Neuronal stem cell (in vitro differentiated cells): ENCODE measurements at regions not wholly inside any gene's neighbourhood (a gene's known extent, or its start where the extent isn't known, plus 50 kb on each side); places are given as distances from the start of the nearest gene placed in this dataset.
"Not testable (repeated sequence)": the region's sequence is repeated elsewhere in the genome, so short reads cannot be mapped to it uniquely, and the experiment has no call there.

Experiments used
- DNase-seq: peaks from one replicate; pipeline ENCODE4 v3.0.0-alpha.2; 2013; ENCODE audit warnings: low spot score
- H2AFZ ChIP-seq: one replicate; pipeline ENCODE4 v1.6.1; 2013; ENCODE audit warnings: mild to moderate bottlenecking, low read length, inconsistent platforms
- H2AK5ac ChIP-seq: 2 replicates; pipeline ENCODE4 v1.6.1; 2013; ENCODE audit warnings: low read depth, mild to moderate bottlenecking, inconsistent platforms, low read length, moderate library complexity, mixed read lengths
- H2BK120ac ChIP-seq: 2 replicates; pipeline ENCODE4 v1.6.1; 2013; ENCODE audit warnings: low read depth, mild to moderate bottlenecking, inconsistent platforms, low read length, moderate library complexity, mixed read lengths
- H2BK12ac ChIP-seq: one replicate; pipeline ENCODE4 v1.6.1; 2013; ENCODE audit warnings: low read length, inconsistent platforms
- H2BK15ac ChIP-seq: 2 replicates; pipeline ENCODE4 v1.6.1; 2013; ENCODE audit warnings: mild to moderate bottlenecking, low read length, inconsistent platforms, mixed read lengths
- H2BK5ac ChIP-seq: one replicate; pipeline ENCODE4 v1.6.1; 2013; ENCODE audit warnings: inconsistent platforms, mild to moderate bottlenecking, low read length, moderate library complexity
- H3K14ac ChIP-seq: one replicate; pipeline ENCODE4 v1.6.1; 2013; ENCODE audit warnings: low read length, inconsistent platforms
- H3K18ac ChIP-seq: 2 replicates; pipeline ENCODE4 v1.6.1; 2013; ENCODE audit warnings: low read length, inconsistent platforms
- H3K23ac ChIP-seq: 2 replicates; pipeline ENCODE4 v1.6.1; 2013; ENCODE audit warnings: low read depth, mild to moderate bottlenecking, mixed read lengths, low read length, inconsistent platforms; ENCODE audit not compliant: poor library complexity
- H3K27ac ChIP-seq: replicated peaks from 3 replicates; pipeline ENCODE4 v1.5.1; 2013; ENCODE audit warnings: low read length, inconsistent platforms
- H3K27me3 ChIP-seq, 3 experiments: 2 replicates each; pipeline ENCODE4 v1.6.1; 2013; ENCODE audit warnings: low read length in 3 of 3, mild to moderate bottlenecking in 2 of 3, inconsistent platforms in 1 of 3, low read depth in 1 of 3, mixed read lengths in 1 of 3, moderate library complexity in 1 of 3; ENCODE audit not compliant: control insufficient read depth in 3 of 3, insufficient read depth in 3 of 3
- H3K36me3 ChIP-seq, 2 donors: replicated peaks in 1 of 2; 2 replicates each; pipeline ENCODE4 v1.6.1; 2013; ENCODE audit warnings: low read length in 2 of 2; ENCODE audit not compliant: control insufficient read depth in 2 of 2, insufficient read depth in 2 of 2
- H3K4ac ChIP-seq: 2 replicates; pipeline ENCODE4 v1.6.1; 2013; ENCODE audit warnings: inconsistent platforms, mild to moderate bottlenecking, low read length, moderate library complexity
- H3K4me1 ChIP-seq, 2 donors: 1 replicate in 1 of 2; 2 replicates in 1 of 2; pipeline ENCODE4 v1.6.1; 2013; ENCODE audit warnings: low read length in 2 of 2, low read depth in 1 of 2; ENCODE audit not compliant: control insufficient read depth in 2 of 2, insufficient read depth in 1 of 2
- H3K4me2 ChIP-seq: one replicate; pipeline ENCODE4 v1.6.1; 2013; ENCODE audit warnings: mild to moderate bottlenecking, low read length, inconsistent platforms; ENCODE audit not compliant: insufficient read depth, poor library complexity, severe bottlenecking
- H3K4me3 ChIP-seq, 2 donors: 2 replicates each; pipeline ENCODE4 v1.5.1; 2013; ENCODE audit warnings: low read length in 2 of 2, mild to moderate bottlenecking in 2 of 2, inconsistent platforms in 1 of 2, moderate library complexity in 1 of 2
- H3K79me1 ChIP-seq: one replicate; pipeline ENCODE4 v1.6.1; 2013; ENCODE audit warnings: low read depth, mild to moderate bottlenecking, inconsistent platforms, low read length, moderate library complexity
- H3K9ac ChIP-seq: one replicate; pipeline ENCODE4 v1.6.1; 2013; ENCODE audit warnings: mild to moderate bottlenecking, low read depth, low read length, inconsistent platforms; ENCODE audit not compliant: poor library complexity
- H3K9me3 ChIP-seq, 2 donors: replicated peaks in 1 of 2; 2 replicates each; pipeline versions ENCODE3 to v1.6.1; 2013; ENCODE audit warnings: low read length in 2 of 2, mild to moderate bottlenecking in 2 of 2, inconsistent platforms in 1 of 2, low read depth in 1 of 2, mixed read lengths in 1 of 2, moderate library complexity in 1 of 2; ENCODE audit not compliant: control insufficient read depth in 2 of 2, insufficient read depth in 1 of 2
- H4K8ac ChIP-seq: one replicate; pipeline ENCODE4 v1.6.1; 2013; ENCODE audit warnings: low read depth, mild to moderate bottlenecking, inconsistent platforms, low read length, moderate library complexity
- H4K91ac ChIP-seq: one replicate; pipeline ENCODE4 v1.6.1; 2013; ENCODE audit warnings: low read length, low read depth, mild to moderate bottlenecking, inconsistent platforms; ENCODE audit not compliant: poor library complexity
- WGBS, 2 donors: extraction: QIAGEN DNeasy Blood & Tissue Kit; methylation state at CpG; one replicate each; pipeline ENCODE4 v1.1.7; 2013; ENCODE audit warnings: missing lambda C conversion rate in 2 of 2, mixed read lengths in 1 of 2; ENCODE audit not compliant: insufficient read length in 2 of 2, insufficient replicate concordance in 1 of 2; ENCODE audit errors: extremely low coverage in 2 of 2; 5-methylcytosine and 5-hydroxymethylcytosine counted together

GRCh38 chr13:97542102-97542685 is 108.2 kb downstream of the RAP2A start:
- H3K4me1 ChIP-seq: peaks cover 0 to 8% of the 10 kb centered on the region in 2 donors
- H4K8ac ChIP-seq: no peak overlapping the region
- no peak for DNase-seq
- no peaks in the 10 kb centered on the region for H3K27me3 ChIP-seq
- H3K4ac ChIP-seq: no peak overlapping the region
- H3K4me3 ChIP-seq: no peak overlapping the region
- no peak overlapping the region for H2BK5ac ChIP-seq
- no peak overlapping the region for H2BK15ac ChIP-seq
- WGBS, 2 donors: no CpG with 5 or more reads among the region's 4 CpGs
- no peak overlapping the region for H2BK12ac ChIP-seq
- H2AK5ac ChIP-seq: no peak overlapping the region
- H3K36me3 ChIP-seq: no peaks in the 10 kb centered on the region
- H3K14ac ChIP-seq: no peak overlapping the region
- H3K23ac ChIP-seq: no peak overlapping the region
- H3K4me2 ChIP-seq: no peak overlapping the region
- no peaks in the 10 kb centered on the region for H3K9me3 ChIP-seq
- no peak overlapping the region for H2AFZ ChIP-seq
- no peak overlapping the region for H3K18ac ChIP-seq
- H2BK120ac ChIP-seq: no peak overlapping the region
- no peaks in the 10 kb centered on the region for H3K79me1 ChIP-seq
- no peak overlapping the region for H3K9ac ChIP-seq
- no peak overlapping the region for H3K27ac ChIP-seq
- no peak overlapping the region for H4K91ac ChIP-seq

GRCh38 chr13:97544031-97544765 is 110.2 kb downstream of the RAP2A start:
- Histone ChIP-seq H3K18ac (no peak overlapping the region), H3K4ac (no peak overlapping the region), H3K27ac (no peak overlapping the region), H3K36me3 (no peaks in the 10 kb centered on the region), H4K8ac (no peak overlapping the region), H3K9ac (no peak overlapping the region), H2BK5ac (no peak overlapping the region), H3K9me3 (no peaks in the 10 kb centered on the region), H2BK15ac (no peak overlapping the region), H2BK12ac (no peak overlapping the region), H3K4me3 (no peak overlapping the region), H3K4me1 (peaks cover 0 to 14% of the 10 kb centered on the region in 2 donors), H2BK120ac (no peak overlapping the region), H3K79me1 (no peaks in the 10 kb centered on the region), H2AFZ (no peak overlapping the region), H2AK5ac (no peak overlapping the region), H3K14ac (no peak overlapping the region), H3K27me3 (no peaks in the 10 kb centered on the region), H3K23ac (no peak overlapping the region), H4K91ac (no peak overlapping the region), H3K4me2 (no peak overlapping the region)
- no CpG with 5 or more reads among the region's 3 CpGs for WGBS, 2 donors
- DNase-seq: no peak

DNA sequence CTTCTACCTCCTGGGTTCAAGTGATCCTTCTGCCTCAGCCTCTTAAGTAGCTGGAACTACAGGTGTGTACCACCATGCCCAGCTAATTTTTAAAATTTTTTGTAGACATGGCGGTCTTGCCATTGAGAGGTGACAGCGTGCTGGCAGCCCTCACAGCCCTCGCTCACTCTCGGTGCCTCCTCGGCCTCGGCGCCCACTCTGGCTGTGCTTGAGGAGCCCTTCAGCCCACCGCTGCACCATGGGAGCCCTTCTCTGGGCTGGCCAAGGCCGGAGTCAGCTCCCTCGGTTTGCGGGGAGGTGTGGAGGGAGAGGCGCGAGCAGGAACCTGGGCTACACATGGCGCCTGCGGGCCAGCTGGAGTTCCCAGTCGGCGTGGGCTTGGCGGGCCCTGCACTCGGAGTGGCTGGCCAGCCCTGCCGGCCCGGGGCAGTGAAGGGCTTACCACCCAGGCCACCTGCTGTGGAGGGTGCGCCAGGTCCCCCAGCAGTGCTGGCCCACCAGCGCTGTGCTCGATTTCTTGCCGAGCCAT is 111.1 kb downstream of the RAP2A start:
- not testable (repeated sequence) for H2AK5ac ChIP-seq, H3K27me3 ChIP-seq, H3K27ac ChIP-seq, H3K36me3 ChIP-seq, H2BK15ac ChIP-seq, H3K4me3 ChIP-seq, H3K4me2 ChIP-seq, H3K9me3 ChIP-seq, H4K91ac ChIP-seq, H4K8ac ChIP-seq, DNase-seq, H3K14ac ChIP-seq, H3K79me1 ChIP-seq, H3K9ac ChIP-seq, H3K23ac ChIP-seq, H2BK5ac ChIP-seq, H2BK120ac ChIP-seq, H2AFZ ChIP-seq, H3K4ac ChIP-seq
- peaks cover 0 to 15% of the 10 kb centered on the region in 2 donors for H3K4me1 ChIP-seq
- no CpG with 5 or more reads among the region's 25 CpGs for whole genome bisulfite sequencing, 2 donors
- H2BK12ac ChIP-seq: peak overlapping the region; percentile 30
- peak overlapping the region; percentile 15 for H3K18ac ChIP-seq

DNA sequence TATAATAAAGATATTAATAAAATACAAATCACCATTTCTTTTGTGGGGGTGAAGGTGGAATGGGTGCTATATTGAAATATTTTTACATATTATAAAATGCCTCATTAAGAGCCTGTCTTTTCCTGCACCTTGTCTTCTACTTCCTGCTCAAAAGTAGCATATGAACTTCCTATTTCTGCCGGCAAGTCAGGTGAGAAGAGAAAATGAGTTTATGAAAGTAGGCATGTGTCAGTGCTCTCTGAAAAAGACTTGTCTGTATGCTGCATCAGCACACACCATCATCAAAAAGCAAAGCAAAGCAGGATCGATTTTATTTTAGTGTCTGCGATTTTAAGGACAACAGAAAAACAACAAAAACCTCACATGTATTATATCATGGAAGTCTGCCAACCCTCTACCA is 114.2 kb downstream of the RAP2A start:
- Histone ChIP-seq H3K4ac (no peak overlapping the region), H3K79me1 (no peaks in the 10 kb centered on the region), H2BK5ac (no peak overlapping the region), H3K9me3 (no peaks in the 10 kb centered on the region), H3K9ac (no peak overlapping the region), H3K18ac (no peak overlapping the region), H3K4me1 (peaks cover 0 to 15% of the 10 kb centered on the region in 2 donors), H2BK120ac (no peak overlapping the region), H2BK15ac (no peak overlapping the region), H3K14ac (no peak overlapping the region), H2AK5ac (no peak overlapping the region), H3K4me3 (no peak overlapping the region), H3K23ac (no peak overlapping the region), H2AFZ (no peak overlapping the region), H3K36me3 (no peaks in the 10 kb centered on the region), H3K27ac (no peak overlapping the region), H4K8ac (no peak overlapping the region), H3K4me2 (no peak overlapping the region), H3K27me3 (no peaks in the 10 kb centered on the region), H4K91ac (no peak overlapping the region), H2BK12ac (no peak overlapping the region)
- DNase-seq: no peak
- no CpG with 5 or more reads among the region's 3 CpGs for WGBS, 2 donors
